OCI-LY7 (cell line): ENCODE measurements at regions not wholly inside any gene's neighbourhood (a gene's known extent, or its start where the extent isn't known, plus 50 kb on each side); places are given as distances from the start of the nearest gene placed in this dataset.

Experiments
- BruUV-seq: library from RNA; stranded (reverse); fragments of 400-500 nt; replicated peaks from 2 replicates; lab custom pipeline; 2021; lab: Mats Ljungman, UMichigan
- CTCF ChIA-PET: fragments of 300-600 bp; sonication (Branson Sonifier 250); formaldehyde crosslinking; loops from one replicate; lab custom pipeline; 2022; ENCODE audit warnings: antibody characterized with exemption; ENCODE audit not compliant: unreplicated experiment; lab: Charles Lee
- POLR2A ChIA-PET: fragments of 300-600 bp; sonication (Branson Sonifier 250); formaldehyde crosslinking; loops from one replicate; lab custom pipeline; 2022; ENCODE audit warnings: antibody characterized with exemption; lab: Charles Lee
- DNase-seq: peaks from one replicate; pipeline ENCODE4 v3.0.0-alpha.2; 2015; ENCODE audit warnings: low spot score
- H2AFZ ChIP-seq: fragments of 200-600 bp; sonication (generic), shearing (Covaris generic); 2 replicates; pipeline ENCODE4 v1.6.1; 2014; ENCODE audit warnings: mild to moderate bottlenecking, antibody characterized with exemption, low read length, moderate library complexity
- H3K27ac ChIP-seq: fragments of 200-600 bp; sonication (generic); 2 replicates; pipeline ENCODE4 v1.5.1; 2014; ENCODE audit warnings: mixed run types, low read depth, mild to moderate bottlenecking, moderate library complexity, low read length, inconsistent platforms; ENCODE audit not compliant: poor library complexity, severe bottlenecking
- H3K36me3 ChIP-seq: fragments of 200-600 bp; sonication (generic); 2 replicates; pipeline ENCODE4 v1.6.1; 2014; ENCODE audit warnings: mild to moderate bottlenecking, antibody characterized with exemption, low read length, moderate library complexity, mixed read lengths; ENCODE audit not compliant: insufficient read depth
- H3K4me1 ChIP-seq: fragments of 200-600 bp; sonication (generic); 2 replicates; pipeline ENCODE4 v1.5.1; 2014; ENCODE audit warnings: mild to moderate bottlenecking, low read length; ENCODE audit not compliant: insufficient read depth, poor library complexity, severe bottlenecking
- H3K4me2 ChIP-seq: fragments of 200-600 bp; sonication (generic); 2 replicates; pipeline ENCODE4 v1.6.1; 2014; ENCODE audit warnings: mild to moderate bottlenecking, low read length
- H3K4me3 ChIP-seq: fragments of 200-600 bp; sonication (generic); 2 replicates; pipeline ENCODE4 v1.5.1; 2014; ENCODE audit warnings: mild to moderate bottlenecking, low read depth, low read length; ENCODE audit not compliant: poor library complexity, severe bottlenecking
- H3K79me2 ChIP-seq: fragments of 200-600 bp; sonication (generic); 2 replicates; pipeline ENCODE4 v1.6.1; 2016; ENCODE audit warnings: low read depth, mild to moderate bottlenecking, low read length, moderate library complexity, mixed read lengths; ENCODE audit not compliant: insufficient read depth
- H3K9me2 ChIP-seq: fragments of 200-600 bp; sonication (generic); 2 replicates; pipeline ENCODE4 v1.6.1; 2016; ENCODE audit warnings: mild to moderate bottlenecking, low read length, mixed read lengths; ENCODE audit not compliant: insufficient read depth
- H3K9me3 ChIP-seq: fragments of 200-600 bp; sonication (generic); 2 replicates; pipeline ENCODE4 v1.6.1; 2014; ENCODE audit warnings: mild to moderate bottlenecking, mixed run types, low read length, mixed read lengths
- H4K20me1 ChIP-seq: fragments of 200-600 bp; sonication (generic); 2 replicates; pipeline ENCODE4 v1.6.1; 2014; ENCODE audit warnings: mild to moderate bottlenecking, antibody characterized with exemption, low read length, moderate library complexity, mixed read lengths; ENCODE audit not compliant: insufficient read depth
- EZH2phosphoT487 ChIP-seq: fragments of 200-600 bp; sonication (generic); IDR thresholded peaks from 2 replicates; pipeline ENCODE4 v1.6.1; 2018; ENCODE audit warnings: low read depth, borderline replicate concordance, mild to moderate bottlenecking, mixed run types, antibody characterized with exemption, low read length, moderate library complexity, mixed read lengths
- intact Hi-C: fragments of 100-400 bp; cut with micrococcal nuclease; formaldehyde crosslinking; loops from one replicate; pipeline ENCODE4 v1.10.0; 2022; ENCODE audit not compliant: unreplicated experiment
- TF ChIP-seq, protein P1 (sequence below): fragments of 200-600 bp; sonication (generic); conservative IDR thresholded peaks from 2 replicates; pipeline ENCODE4 v1.5.1; 2014; ENCODE audit warnings: mild to moderate bottlenecking, antibody characterized with exemption, low read length, moderate library complexity, mixed read lengths

DNA sequence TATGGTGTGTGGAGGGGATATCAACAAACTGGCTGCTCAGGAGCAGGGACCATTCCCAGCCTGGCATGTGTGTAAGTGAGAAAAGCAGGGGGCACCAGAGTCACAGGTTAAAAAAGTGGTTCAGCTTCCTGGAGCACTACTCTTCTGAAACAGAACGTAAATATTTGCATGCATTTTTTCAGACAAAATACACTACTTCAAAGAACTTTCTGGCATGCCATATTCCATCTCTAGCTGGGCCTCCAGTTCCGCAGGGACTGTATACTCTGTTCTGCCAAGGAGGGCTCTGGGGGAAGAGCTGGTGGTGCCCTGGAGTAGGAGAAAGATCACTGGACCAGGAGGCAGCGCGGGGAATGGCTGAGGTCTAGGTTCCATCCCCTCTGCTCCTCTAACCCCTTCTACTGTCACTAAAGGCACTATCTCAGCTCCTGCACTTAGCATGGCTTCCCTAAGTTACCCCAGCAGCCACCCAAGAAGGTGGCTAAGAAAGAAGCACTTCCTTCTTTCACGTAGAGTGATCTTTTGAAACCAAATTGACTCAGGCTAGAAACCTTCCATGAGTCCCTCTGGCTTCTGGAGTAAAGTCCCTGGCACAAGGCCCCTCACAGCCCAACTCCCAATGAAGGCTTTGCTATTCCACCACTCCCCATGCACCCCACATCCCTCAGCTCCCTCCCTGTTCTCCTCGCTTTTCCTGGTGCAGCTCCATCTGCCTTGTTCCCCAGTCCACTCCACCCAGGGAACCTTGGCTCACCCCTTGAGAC, 57.6 kb upstream of the CABLES1 start:
- H3K4me3 ChIP-seq, result no peak overlapping the region
- TF ChIP-seq, protein P1, sequence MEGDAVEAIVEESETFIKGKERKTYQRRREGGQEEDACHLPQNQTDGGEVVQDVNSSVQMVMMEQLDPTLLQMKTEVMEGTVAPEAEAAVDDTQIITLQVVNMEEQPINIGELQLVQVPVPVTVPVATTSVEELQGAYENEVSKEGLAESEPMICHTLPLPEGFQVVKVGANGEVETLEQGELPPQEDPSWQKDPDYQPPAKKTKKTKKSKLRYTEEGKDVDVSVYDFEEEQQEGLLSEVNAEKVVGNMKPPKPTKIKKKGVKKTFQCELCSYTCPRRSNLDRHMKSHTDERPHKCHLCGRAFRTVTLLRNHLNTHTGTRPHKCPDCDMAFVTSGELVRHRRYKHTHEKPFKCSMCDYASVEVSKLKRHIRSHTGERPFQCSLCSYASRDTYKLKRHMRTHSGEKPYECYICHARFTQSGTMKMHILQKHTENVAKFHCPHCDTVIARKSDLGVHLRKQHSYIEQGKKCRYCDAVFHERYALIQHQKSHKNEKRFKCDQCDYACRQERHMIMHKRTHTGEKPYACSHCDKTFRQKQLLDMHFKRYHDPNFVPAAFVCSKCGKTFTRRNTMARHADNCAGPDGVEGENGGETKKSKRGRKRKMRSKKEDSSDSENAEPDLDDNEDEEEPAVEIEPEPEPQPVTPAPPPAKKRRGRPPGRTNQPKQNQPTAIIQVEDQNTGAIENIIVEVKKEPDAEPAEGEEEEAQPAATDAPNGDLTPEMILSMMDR, result peak; percentile 69
- TF ChIP-seq EZH2phosphoT487, result no peak
- H3K9me2 ChIP-seq, result no peaks in the 10 kb centered on the region
- intact Hi-C loops, result loop anchor here (2.0 to 10.0 kb wide), 2 partner anchors 143 to 333 kb away; partner anchors contain the start of gene RBBP8
- no peak overlapping the region for H3K27ac ChIP-seq
- H3K4me2 ChIP-seq, result peak overlapping the region; percentile 4; the same call in 1 of the 2 replicates
- ChIA-PET POLR2A (interaction anchor here (0.9 kb wide), 1 partner anchor 131 kb away, joined by 3 read pairs; no protein-coding TSS in a partner anchor), CTCF (no interaction called here)
- no peaks in the 10 kb centered on the region for H4K20me1 ChIP-seq
- H3K79me2 ChIP-seq, result no peaks in the 10 kb centered on the region
- peak; percentile 47 for DNase-seq
- no peaks in the 10 kb centered on the region for H3K9me3 ChIP-seq
- peaks cover 31% of the 10 kb centered on the region for H3K4me1 ChIP-seq
- BruUV-seq, result no TSS peak
- H2AFZ ChIP-seq, result peak overlapping the region; percentile 78
- no peaks in the 10 kb centered on the region for H3K36me3 ChIP-seq

DNA sequence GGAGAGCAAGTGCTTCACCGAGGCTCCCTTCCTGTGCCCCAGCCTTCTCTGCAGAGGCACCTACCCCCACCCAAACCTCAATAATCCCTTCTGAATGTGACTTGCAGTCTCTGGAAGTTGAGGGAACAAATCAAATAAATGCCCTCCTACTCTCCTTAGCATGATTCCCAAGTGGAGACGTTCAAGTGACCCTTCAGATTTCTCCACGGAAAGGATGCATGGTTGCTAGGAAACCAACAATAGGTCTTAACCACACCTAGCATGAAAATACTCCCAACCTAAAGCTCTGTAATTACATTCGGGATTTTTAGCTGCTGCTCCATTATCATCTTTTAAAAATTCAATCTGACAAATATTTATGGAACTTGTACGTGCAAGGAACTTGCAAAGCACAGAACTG, 50.2 kb upstream of the CABLES1 start:
- no peak overlapping the region for H3K4me3 ChIP-seq
- BruUV-seq, result no TSS peak
- ChIA-PET CTCF (no interaction called here), POLR2A (interaction anchor here (1.0 to 1.6 kb wide), 2 partner anchors 12 to 61 kb away, joined by 3 to 4 read pairs; no protein-coding TSS in a partner anchor)
- H4K20me1 ChIP-seq, result no peaks in the 10 kb centered on the region
- H3K9me2 ChIP-seq, result no peaks in the 10 kb centered on the region
- H3K4me2 ChIP-seq, result no peak overlapping the region
- no peak overlapping the region for H3K27ac ChIP-seq
- intact Hi-C loops, result no loop called here
- H3K9me3 ChIP-seq, result no peaks in the 10 kb centered on the region
- no peaks in the 10 kb centered on the region for H3K79me2 ChIP-seq
- TF ChIP-seq EZH2phosphoT487, result no peak
- TF ChIP-seq, protein P1, result no peak
- no peak for DNase-seq
- H2AFZ ChIP-seq, result no peak overlapping the region
- H3K4me1 ChIP-seq, result no peaks in the 10 kb centered on the region
- no peaks in the 10 kb centered on the region for H3K36me3 ChIP-seq
